ENCODE measurements at regions not wholly inside any gene's neighbourhood (a gene's known extent, or its start where the extent isn't known, plus 50 kb on each side); places are given as distances from the start of the nearest gene placed in this dataset.

DNA sequence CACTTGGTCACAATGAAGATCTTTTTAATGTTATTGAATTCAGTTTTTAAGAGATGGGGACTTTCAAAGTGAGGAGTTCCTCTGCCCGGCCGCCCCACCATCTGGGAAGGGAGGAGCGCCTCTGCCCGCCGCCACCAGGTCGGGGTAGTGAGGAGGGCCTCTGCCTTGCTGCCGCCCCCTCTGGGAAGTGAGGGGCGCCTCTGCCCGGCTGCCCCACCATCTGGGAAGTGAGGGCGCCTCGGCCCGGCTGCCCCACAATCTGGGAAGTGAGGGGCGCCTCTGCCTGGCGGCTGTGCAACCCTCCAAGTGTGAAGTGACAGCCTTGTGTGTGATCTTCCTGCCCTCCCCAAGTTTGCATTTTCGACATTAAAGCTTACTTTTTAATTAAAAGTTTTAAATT lies 899.3 kb downstream of the TRIB2 start (continued):
- TF ChIP-seq ZMAT4 (CRISPR knock-in tag; IDR thresholded peaks at IDR 0.05) (no peak), KAT7 (CRISPR knock-in tag; IDR thresholded peaks at IDR 0.05; ENCODE audit: borderline replicate concordance) (no peak), ZNF423 (CRISPR knock-in tag; IDR thresholded peaks at IDR 0.05) (no peak), ZNF532 (CRISPR knock-in tag; IDR thresholded peaks at IDR 0.05; ENCODE audit: borderline replicate concordance) (no peak), GRHL2 (CRISPR knock-in tag; IDR thresholded peaks at IDR 0.05; ENCODE audit: insufficient replicate concordance, severe bottlenecking) (no peak), SMAD3 (CRISPR knock-in tag; IDR thresholded peaks at IDR 0.05; ENCODE audit: borderline replicate concordance) (no peak)
- TF ChIP-seq, protein P1, sequence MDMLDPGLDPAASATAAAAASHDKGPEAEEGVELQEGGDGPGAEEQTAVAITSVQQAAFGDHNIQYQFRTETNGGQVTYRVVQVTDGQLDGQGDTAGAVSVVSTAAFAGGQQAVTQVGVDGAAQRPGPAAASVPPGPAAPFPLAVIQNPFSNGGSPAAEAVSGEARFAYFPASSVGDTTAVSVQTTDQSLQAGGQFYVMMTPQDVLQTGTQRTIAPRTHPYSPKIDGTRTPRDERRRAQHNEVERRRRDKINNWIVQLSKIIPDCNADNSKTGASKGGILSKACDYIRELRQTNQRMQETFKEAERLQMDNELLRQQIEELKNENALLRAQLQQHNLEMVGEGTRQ (CRISPR knock-in tag; IDR thresholded peaks at IDR 0.05): no peak
- TF ChIP-seq, protein P2, sequence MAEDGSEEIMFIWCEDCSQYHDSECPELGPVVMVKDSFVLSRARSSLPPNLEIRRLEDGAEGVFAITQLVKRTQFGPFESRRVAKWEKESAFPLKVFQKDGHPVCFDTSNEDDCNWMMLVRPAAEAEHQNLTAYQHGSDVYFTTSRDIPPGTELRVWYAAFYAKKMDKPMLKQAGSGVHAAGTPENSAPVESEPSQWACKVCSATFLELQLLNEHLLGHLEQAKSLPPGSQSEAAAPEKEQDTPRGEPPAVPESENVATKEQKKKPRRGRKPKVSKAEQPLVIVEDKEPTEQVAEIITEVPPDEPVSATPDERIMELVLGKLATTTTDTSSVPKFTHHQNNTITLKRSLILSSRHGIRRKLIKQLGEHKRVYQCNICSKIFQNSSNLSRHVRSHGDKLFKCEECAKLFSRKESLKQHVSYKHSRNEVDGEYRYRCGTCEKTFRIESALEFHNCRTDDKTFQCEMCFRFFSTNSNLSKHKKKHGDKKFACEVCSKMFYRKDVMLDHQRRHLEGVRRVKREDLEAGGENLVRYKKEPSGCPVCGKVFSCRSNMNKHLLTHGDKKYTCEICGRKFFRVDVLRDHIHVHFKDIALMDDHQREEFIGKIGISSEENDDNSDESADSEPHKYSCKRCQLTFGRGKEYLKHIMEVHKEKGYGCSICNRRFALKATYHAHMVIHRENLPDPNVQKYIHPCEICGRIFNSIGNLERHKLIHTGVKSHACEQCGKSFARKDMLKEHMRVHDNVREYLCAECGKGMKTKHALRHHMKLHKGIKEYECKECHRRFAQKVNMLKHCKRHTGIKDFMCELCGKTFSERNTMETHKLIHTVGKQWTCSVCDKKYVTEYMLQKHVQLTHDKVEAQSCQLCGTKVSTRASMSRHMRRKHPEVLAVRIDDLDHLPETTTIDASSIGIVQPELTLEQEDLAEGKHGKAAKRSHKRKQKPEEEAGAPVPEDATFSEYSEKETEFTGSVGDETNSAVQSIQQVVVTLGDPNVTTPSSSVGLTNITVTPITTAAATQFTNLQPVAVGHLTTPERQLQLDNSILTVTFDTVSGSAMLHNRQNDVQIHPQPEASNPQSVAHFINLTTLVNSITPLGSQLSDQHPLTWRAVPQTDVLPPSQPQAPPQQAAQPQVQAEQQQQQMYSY (CRISPR knock-in tag; IDR thresholded peaks at IDR 0.05): no peak
- TF ChIP-seq, protein P3, sequence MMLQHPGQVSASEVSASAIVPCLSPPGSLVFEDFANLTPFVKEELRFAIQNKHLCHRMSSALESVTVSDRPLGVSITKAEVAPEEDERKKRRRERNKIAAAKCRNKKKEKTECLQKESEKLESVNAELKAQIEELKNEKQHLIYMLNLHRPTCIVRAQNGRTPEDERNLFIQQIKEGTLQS (CRISPR knock-in tag; conservative IDR thresholded peaks at IDR 0.05): no peak
- TF ChIP-seq, protein P4, sequence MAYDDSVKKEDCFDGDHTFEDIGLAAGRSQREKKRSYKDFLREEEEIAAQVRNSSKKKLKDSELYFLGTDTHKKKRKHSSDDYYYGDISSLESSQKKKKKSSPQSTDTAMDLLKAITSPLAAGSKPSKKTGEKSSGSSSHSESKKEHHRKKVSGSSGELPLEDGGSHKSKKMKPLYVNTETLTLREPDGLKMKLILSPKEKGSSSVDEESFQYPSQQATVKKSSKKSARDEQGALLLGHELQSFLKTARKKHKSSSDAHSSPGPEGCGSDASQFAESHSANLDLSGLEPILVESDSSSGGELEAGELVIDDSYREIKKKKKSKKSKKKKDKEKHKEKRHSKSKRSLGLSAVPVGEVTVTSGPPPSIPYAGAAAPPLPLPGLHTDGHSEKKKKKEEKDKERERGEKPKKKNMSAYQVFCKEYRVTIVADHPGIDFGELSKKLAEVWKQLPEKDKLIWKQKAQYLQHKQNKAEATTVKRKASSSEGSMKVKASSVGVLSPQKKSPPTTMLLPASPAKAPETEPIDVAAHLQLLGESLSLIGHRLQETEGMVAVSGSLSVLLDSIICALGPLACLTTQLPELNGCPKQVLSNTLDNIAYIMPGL (CRISPR knock-in tag; IDR thresholded peaks at IDR 0.05): no peak

- no peak for DNase-seq (ENCODE audit: low spot score)
- no peak overlapping the region for H3K4me3 Mint-ChIP-seq
- no peaks in the 10 kb centered on the region for H3K27me3 Mint-ChIP-seq (ENCODE audit: low read depth)
- peaks cover 13% of the 10 kb centered on the region for H3K4me1 Mint-ChIP-seq
- CTCF ChIA-PET: no interaction called here
- no peak overlapping the region for H3K27ac Mint-ChIP-seq
- ATAC-seq: no peak
- peaks cover 19% of the 10 kb centered on the region for H3K9me3 Mint-ChIP-seq
- POLR2A ChIA-PET: no interaction called here
- H3K36me3 Mint-ChIP-seq: peaks cover 4% of the 10 kb centered on the region; the same call in 1 of the 2 replicates
- TF ChIP-seq AR (CRISPR knock-in tag; IDR thresholded peaks at IDR 0.05): no peak
- TF ChIP-seq PRRX2 (CRISPR knock-in tag; IDR thresholded peaks at IDR 0.05): no peak
- TF ChIP-seq ZBTB21 (CRISPR knock-in tag; IDR thresholded peaks at IDR 0.05; ENCODE audit: borderline replicate concordance): no peak
- TF ChIP-seq GABPB1 (CRISPR knock-in tag; IDR thresholded peaks at IDR 0.05): no peak
- TF ChIP-seq, protein P5, sequence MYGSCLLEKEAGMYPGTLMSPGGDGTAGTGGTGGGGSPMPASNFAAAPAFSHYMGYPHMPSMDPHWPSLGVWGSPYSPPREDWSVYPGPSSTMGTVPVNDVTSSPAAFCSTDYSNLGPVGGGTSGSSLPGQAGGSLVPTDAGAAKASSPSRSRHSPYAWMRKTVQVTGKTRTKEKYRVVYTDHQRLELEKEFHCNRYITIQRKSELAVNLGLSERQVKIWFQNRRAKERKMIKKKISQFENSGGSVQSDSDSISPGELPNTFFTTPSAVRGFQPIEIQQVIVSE (CRISPR knock-in tag; IDR thresholded peaks at IDR 0.05; ENCODE audit: borderline replicate concordance): no peak
- no peak for TF ChIP-seq MXD4 (CRISPR knock-in tag; IDR thresholded peaks at IDR 0.05; ENCODE audit: borderline replicate concordance)
- no peak for TF ChIP-seq ZMAT4 (CRISPR knock-in tag; IDR thresholded peaks at IDR 0.05)
- TF ChIP-seq NFYB (CRISPR knock-in tag; conservative IDR thresholded peaks at IDR 0.05; ENCODE audit: low read depth): no peak
- no peak for TF ChIP-seq E2F1 (CRISPR knock-in tag; IDR thresholded peaks at IDR 0.05)
- TF ChIP-seq, protein P3 (CRISPR knock-in tag; conservative IDR thresholded peaks at IDR 0.05): no peak
Observed at GRCh38 chr2:13616616-13617015, 899.9 kb downstream of the TRIB2 start.

Measured in WTC11 (cell line).